ENCODE measurements at regions not wholly inside any gene's neighbourhood (a gene's known extent, or its start where the extent isn't known, plus 50 kb on each side); places are given as distances from the start of the nearest gene placed in this dataset.

GRCh38 chr6:67369679-67370078 is 1265.4 kb upstream of the ADGRB3 start:
- no peak for DNase-seq (ENCODE audit: low read depth)
- TF ChIP-seq CTCF (IDR thresholded peaks at IDR 0.05; ENCODE audit: low read length, missing control alignments), result no peak
- H3K4me3 ChIP-seq (replicated peaks; ENCODE audit: low read depth, low read length), result no peak overlapping the region

- TF ChIP-seq CTCF (IDR thresholded peaks at IDR 0.05; ENCODE audit: low read length, missing control alignments), result no peak
- no peak for DNase-seq (ENCODE audit: low read depth)
- no peak overlapping the region for H3K4me3 ChIP-seq (replicated peaks; ENCODE audit: low read depth, low read length)
Measured at GRCh38 chr6:67362976-67363375, 1272.1 kb upstream of the ADGRB3 start.

- DNase-seq (ENCODE audit: low read depth), result no peak
- H3K4me3 ChIP-seq (replicated peaks; ENCODE audit: low read depth, low read length), result no peak overlapping the region
- TF ChIP-seq CTCF (IDR thresholded peaks at IDR 0.05; ENCODE audit: low read length, missing control alignments), result no peak
Measured at GRCh38 chr6:67361264-67361663, 1273.8 kb upstream of the ADGRB3 start.

- TF ChIP-seq CTCF (IDR thresholded peaks at IDR 0.05; ENCODE audit: low read length, missing control alignments), result no peak
- no peak for DNase-seq (ENCODE audit: low read depth)
- no peak overlapping the region for H3K4me3 ChIP-seq (replicated peaks; ENCODE audit: low read depth, low read length)
Measured at GRCh38 chr6:67358241-67358640, 1276.8 kb upstream of the ADGRB3 start.

- TF ChIP-seq CTCF (IDR thresholded peaks at IDR 0.05; ENCODE audit: low read length, missing control alignments), result no peak
- H3K4me3 ChIP-seq (replicated peaks; ENCODE audit: low read depth, low read length), result no peak overlapping the region
- no peak for DNase-seq (ENCODE audit: low read depth)
Measured at GRCh38 chr6:67353861-67354260, 1281.2 kb upstream of the ADGRB3 start.

GRCh38 chr6:67352717-67353116 is 1282.4 kb upstream of the ADGRB3 start:
- no peak for DNase-seq (ENCODE audit: low read depth)
- H3K4me3 ChIP-seq (replicated peaks; ENCODE audit: low read depth, low read length), result no peak overlapping the region

More at GRCh38 chr6:67352717-67353116, 1282.4 kb upstream of the ADGRB3 start:
- TF ChIP-seq CTCF (IDR thresholded peaks at IDR 0.05; ENCODE audit: low read length, missing control alignments), result no peak

All from fibroblast of pulmonary artery (primary cell).